ENCODE measurements at regions not wholly inside any gene's neighbourhood (a gene's known extent, or its start where the extent isn't known, plus 50 kb on each side); places are given as distances from the start of the nearest gene placed in this dataset.

GRCh38 chr15:97745481-97746071, 214.9 kb upstream of the ARRDC4 start:
- TF ChIP-seq CTCF (IDR thresholded peaks at IDR 0.05; ENCODE audit: low read length) (peak; percentile 66), EZH2phosphoT487 (IDR thresholded peaks at IDR 0.05; ENCODE audit: low read length) (no peak), EZH2 (optimal IDR thresholded peaks at IDR 0.05; ENCODE audit: low read depth, low read length) (no peak)

All from MM.1S (cell line).